ENCODE measurements at regions not wholly inside any gene's neighbourhood (a gene's known extent, or its start where the extent isn't known, plus 50 kb on each side); places are given as distances from the start of the nearest gene placed in this dataset.
A peak's percentile ranks its signal among the peaks of the same experiment; 100 is the strongest.

DNA sequence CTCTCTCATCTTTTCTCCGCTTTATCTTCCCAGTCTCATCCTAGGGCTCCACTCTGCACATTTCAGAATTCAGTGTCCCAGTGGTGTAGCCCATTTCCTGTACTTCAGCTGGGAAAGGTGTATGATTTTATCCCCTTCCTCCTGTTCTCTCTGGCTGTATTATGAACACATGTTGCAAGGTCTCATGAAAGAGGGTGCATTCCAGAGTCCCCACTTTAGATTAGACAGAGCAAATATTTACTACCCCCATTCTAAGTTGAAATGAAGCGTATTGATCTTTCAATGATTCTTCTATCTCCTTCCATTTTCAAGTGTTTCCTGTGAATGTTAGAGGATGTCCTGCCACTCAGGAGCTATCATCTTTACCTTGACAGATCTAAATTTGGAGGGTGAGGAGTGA lies 123.2 kb downstream of the WIF1 start:
- peak overlapping the region; percentile 9; the same call in 1 of the 2 replicates for H3K9ac ChIP-seq (ENCODE audit: insufficient read depth, low read depth, low read length)
- ChIA-PET POLR2A (interaction anchor here (1.4 kb wide), 1 partner anchor 18 kb away, joined by 5 read pairs; no protein-coding TSS in a partner anchor), CTCF (ENCODE audit: low intra/inter-chr PET ratio, low total read pairs) (no interaction called here)
- DNase-seq (ENCODE audit: low spot score) (peak; percentile 47), FAIRE-seq (no peak), ATAC-seq (peak; percentile 78)
- WGBS (ENCODE audit: low lambda C conversion rate) = 14% methylated on average over 2 of the region's 2 CpGs
- H4K20me1 ChIP-seq (ENCODE audit: insufficient read depth, low read length) = no peaks in the 10 kb centered on the region
- no peaks in the 10 kb centered on the region for H3K36me3 ChIP-seq (replicated peaks in 1 of 2; ENCODE audit: control insufficient read depth in 1 of 2, insufficient read depth in 2 of 2, low read length in 2 of 2)
- peak overlapping the region in 1 of 3 experiments; percentile 26; a peak in 2 of 6 replicates for H3K4me3 ChIP-seq (replicated peaks in 1 of 3; ENCODE audit: insufficient read depth in 1 of 3, low read depth in 2 of 3, low read length in 3 of 3)
- no TSS peak for BruUV-seq (replicated peaks)
- no peaks in the 10 kb centered on the region for H3K79me2 ChIP-seq (ENCODE audit: insufficient read depth, low read length)
- peak overlapping the region; percentile 71 for H3K4me2 ChIP-seq (ENCODE audit: low read depth, low read length)
- no peaks in the 10 kb centered on the region for H3K9me3 ChIP-seq (ENCODE audit: low read length)
- H3K4me1 ChIP-seq (ENCODE audit: insufficient read depth, low read length) = peaks cover 44% of the 10 kb centered on the region
- in situ Hi-C loops (cut with HindIII; ENCODE audit: extremely low pct_ligation_motif_present, low pct_unique_long_range_greater_than_20kb) = no loop called here
- no peak overlapping the region for H2AFZ ChIP-seq (ENCODE audit: low read length)
- peak overlapping the region; percentile 54 for H3K27ac ChIP-seq (ENCODE audit: extremely low read length, insufficient read depth, low read length)
- H3K27me3 ChIP-seq (ENCODE audit: control insufficient read depth in 1 of 2, insufficient read depth in 2 of 2, low read length in 2 of 2) = no peaks in the 10 kb centered on the region
- intact Hi-C loops (cut with micrococcal nuclease; ENCODE audit: unreplicated experiment) = no loop called here
- TF ChIP-seq RBM22 (optimal IDR thresholded peaks at IDR 0.05; ENCODE audit: low read length) = no peak
- no peak for TF ChIP-seq ZNF460 (CRISPR knock-in tag; IDR thresholded peaks at IDR 0.05; ENCODE audit: borderline replicate concordance)
- TF ChIP-seq, protein P1, sequence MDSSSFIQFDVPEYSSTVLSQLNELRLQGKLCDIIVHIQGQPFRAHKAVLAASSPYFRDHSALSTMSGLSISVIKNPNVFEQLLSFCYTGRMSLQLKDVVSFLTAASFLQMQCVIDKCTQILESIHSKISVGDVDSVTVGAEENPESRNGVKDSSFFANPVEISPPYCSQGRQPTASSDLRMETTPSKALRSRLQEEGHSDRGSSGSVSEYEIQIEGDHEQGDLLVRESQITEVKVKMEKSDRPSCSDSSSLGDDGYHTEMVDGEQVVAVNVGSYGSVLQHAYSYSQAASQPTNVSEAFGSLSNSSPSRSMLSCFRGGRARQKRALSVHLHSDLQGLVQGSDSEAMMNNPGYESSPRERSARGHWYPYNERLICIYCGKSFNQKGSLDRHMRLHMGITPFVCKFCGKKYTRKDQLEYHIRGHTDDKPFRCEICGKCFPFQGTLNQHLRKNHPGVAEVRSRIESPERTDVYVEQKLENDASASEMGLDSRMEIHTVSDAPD (CRISPR knock-in tag; IDR thresholded peaks at IDR 0.05) = no peak
- TF ChIP-seq TEAD2 (CRISPR knock-in tag; IDR thresholded peaks at IDR 0.05) = no peak
- no peak for TF ChIP-seq MED13 (CRISPR knock-in tag; IDR thresholded peaks at IDR 0.05)
- TF ChIP-seq ZNF629 (CRISPR knock-in tag; conservative IDR thresholded peaks at IDR 0.05) = 0 out of 2 replicates have a peak, but pooled peaks have one; percentile 28
- no peak for TF ChIP-seq EHMT2 (IDR thresholded peaks at IDR 0.05; ENCODE audit: borderline replicate concordance, low read depth, low read length)
- no peak for TF ChIP-seq SMYD3 (CRISPR knock-in tag; IDR thresholded peaks at IDR 0.05)
- no peak for TF ChIP-seq GATAD1 (CRISPR knock-in tag; IDR thresholded peaks at IDR 0.05)
- TF ChIP-seq, protein P2, sequence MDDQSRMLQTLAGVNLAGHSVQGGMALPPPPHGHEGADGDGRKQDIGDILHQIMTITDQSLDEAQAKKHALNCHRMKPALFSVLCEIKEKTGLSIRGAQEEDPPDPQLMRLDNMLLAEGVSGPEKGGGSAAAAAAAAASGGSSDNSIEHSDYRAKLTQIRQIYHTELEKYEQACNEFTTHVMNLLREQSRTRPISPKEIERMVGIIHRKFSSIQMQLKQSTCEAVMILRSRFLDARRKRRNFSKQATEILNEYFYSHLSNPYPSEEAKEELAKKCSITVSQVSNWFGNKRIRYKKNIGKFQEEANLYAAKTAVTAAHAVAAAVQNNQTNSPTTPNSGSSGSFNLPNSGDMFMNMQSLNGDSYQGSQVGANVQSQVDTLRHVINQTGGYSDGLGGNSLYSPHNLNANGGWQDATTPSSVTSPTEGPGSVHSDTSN (CRISPR knock-in tag; IDR thresholded peaks at IDR 0.05; ENCODE audit: borderline replicate concordance) = no peak
- no peak for TF ChIP-seq ZFP82 (CRISPR knock-in tag; IDR thresholded peaks at IDR 0.05; ENCODE audit: borderline replicate concordance)
- no peak for TF ChIP-seq ZHX2 (IDR thresholded peaks at IDR 0.05; ENCODE audit: low read depth)
- TF ChIP-seq ZHX2 (CRISPR knock-in tag; IDR thresholded peaks at IDR 0.05; ENCODE audit: borderline replicate concordance) = no peak
- no peak for TF ChIP-seq MAZ (IDR thresholded peaks at IDR 0.05; ENCODE audit: borderline replicate concordance, low read depth, low read length)
- no peak for TF ChIP-seq MAZ (CRISPR knock-in tag; IDR thresholded peaks at IDR 0.05; ENCODE audit: low read depth)
- no peak for TF ChIP-seq BCL3 (CRISPR knock-in tag; IDR thresholded peaks at IDR 0.05)
